ENCODE measurements at regions not wholly inside any gene's neighbourhood (a gene's known extent, or its start where the extent isn't known, plus 50 kb on each side); places are given as distances from the start of the nearest gene placed in this dataset.

DNA sequence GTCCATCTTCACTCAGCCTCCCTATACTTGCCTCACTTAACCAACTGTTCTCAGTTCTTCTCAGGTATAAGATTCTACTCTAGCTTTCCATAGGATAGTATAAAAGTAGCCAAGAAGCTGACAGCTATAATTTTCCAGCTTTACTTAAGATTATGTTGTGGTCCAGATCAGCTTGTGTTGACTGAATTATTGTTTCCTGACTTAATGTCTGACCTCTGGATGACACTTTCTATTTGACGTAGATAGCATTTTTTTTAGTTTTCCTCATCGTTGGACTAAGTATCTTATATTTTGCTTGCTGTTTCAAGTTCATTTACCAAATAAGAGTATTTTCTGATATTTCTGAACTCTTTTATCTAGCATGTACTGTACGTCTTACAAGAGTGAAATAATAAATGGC lies 1272.5 kb upstream of the CDH2 start:
- DNase-seq (ENCODE audit: insufficient read length, low spot score) (no peak), FAIRE-seq (peak; percentile 94)

DNA sequence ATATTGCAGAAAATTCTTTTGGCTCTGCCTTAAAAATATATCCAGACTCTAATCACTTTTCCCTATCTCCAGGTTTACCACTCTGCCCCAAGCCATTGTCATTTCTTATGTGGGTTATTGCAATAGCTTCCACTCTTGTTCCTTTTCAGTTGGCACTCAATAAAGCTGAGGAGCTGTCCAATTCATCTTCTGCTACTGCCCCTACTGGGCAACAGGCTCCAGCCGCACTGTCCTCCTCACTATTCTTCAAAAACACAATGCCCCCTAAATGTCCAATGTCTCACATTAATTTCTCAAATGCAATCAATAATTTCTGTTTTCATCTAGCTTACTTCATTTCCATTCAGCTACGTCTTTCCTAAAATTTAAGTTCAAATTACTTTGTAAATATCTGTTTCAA lies 1262.5 kb upstream of the CDH2 start:
- no peak for FAIRE-seq
- DNase-seq (ENCODE audit: insufficient read length, low spot score): no peak
- TF ChIP-seq CTCF (IDR thresholded peaks at IDR 0.05; ENCODE audit: insufficient read depth, missing control alignments): no peak

More for the DNA sequence above, 1272.5 kb upstream of the CDH2 start:
- no peak for TF ChIP-seq CTCF (IDR thresholded peaks at IDR 0.05; ENCODE audit: insufficient read depth, missing control alignments)

DNA sequence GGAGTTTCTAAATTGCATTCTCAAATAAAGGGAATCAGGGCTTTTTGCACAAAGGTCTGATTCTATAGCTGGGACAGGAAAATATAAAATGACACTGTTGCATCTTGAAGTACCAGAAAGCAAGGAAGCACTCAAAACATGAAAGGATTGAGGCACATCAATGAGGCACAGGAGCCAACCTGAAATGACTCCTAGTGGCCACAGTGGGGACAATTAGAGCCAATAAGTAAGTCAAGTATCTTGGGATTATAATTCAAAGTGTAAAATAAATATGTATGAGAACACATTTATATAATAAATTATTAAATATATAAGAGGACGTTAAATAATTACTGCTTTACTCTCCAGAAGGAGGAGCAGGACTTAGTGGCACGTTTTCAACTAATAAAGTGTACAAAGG lies 1259.5 kb upstream of the CDH2 start:
- no peak for TF ChIP-seq CTCF (IDR thresholded peaks at IDR 0.05; ENCODE audit: insufficient read depth, missing control alignments)
- FAIRE-seq: no peak
- DNase-seq (ENCODE audit: insufficient read length, low spot score): no peak

- no peak for TF ChIP-seq CTCF (IDR thresholded peaks at IDR 0.05; ENCODE audit: insufficient read depth, missing control alignments)
- FAIRE-seq (no peak), DNase-seq (ENCODE audit: insufficient read length, low spot score) (no peak)
These were observed 1257.7 kb upstream of the CDH2 start for GRCh38 chr18:29434650-29435049.

DNA sequence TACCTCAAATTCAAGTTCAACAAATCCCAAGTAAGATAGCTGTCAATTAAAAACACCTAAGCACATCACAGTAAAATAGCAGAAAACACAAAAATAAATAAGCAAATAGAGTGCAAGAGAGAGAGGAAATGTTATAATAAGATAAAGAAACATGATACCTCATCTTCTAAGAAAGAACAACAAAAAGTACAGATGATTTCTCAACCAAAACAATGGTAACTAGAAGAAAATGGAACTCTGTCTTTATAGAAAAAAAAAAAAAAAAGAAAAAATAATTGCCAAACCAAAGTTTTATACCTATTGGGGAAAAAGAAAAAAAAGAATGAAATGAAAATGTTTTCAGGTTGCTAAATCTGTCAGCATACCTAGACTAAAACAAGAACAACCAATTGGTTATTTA lies 1253.5 kb upstream of the CDH2 start:
- no peak for TF ChIP-seq CTCF (IDR thresholded peaks at IDR 0.05; ENCODE audit: insufficient read depth, missing control alignments)
- no peak for DNase-seq (ENCODE audit: insufficient read length, low spot score)
- peak; percentile 67 for FAIRE-seq

DNA sequence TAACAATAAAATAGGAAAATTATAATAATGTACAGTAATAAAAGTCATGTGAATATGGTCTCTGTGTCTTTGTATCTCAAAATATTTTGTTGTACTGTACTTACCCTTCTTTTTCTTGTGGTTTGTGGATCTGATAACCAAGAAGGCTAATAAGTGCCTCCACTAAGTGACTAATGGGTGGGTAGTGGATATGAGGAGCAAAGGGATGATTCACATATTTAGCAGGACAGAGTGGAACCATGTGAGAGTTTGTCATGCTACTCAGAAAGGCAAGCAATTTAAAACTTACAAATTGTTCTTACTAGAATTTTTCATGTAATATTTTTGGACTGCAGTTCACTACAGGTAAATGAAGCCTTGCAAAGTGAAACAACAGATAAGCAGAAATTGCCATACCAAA lies 1241.2 kb upstream of the CDH2 start:
- no peak for DNase-seq (ENCODE audit: insufficient read length, low spot score)
- TF ChIP-seq CTCF (IDR thresholded peaks at IDR 0.05; ENCODE audit: insufficient read depth, missing control alignments): no peak
- FAIRE-seq: no peak

DNA sequence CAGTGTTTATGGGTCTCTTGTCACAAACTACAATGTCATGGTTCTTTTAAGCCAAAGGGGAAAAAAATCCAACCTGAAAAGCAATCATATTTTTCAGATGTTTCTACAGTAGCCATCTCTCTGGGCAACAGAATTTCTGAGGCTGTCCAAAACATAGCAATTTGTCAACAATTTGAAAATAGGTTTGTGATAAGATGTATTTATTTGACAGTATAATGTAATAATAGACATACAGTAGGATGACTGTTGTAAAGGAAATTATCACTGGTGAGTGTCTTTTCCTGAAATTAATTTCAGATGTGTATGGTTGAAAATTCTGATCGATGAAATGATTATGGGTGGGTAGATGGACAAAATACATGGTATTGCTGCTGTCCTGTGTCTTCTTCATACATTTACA lies 1230.1 kb upstream of the CDH2 start:
- TF ChIP-seq CTCF (IDR thresholded peaks at IDR 0.05; ENCODE audit: insufficient read depth, missing control alignments): no peak
- peak; percentile 21 for FAIRE-seq

More for the DNA sequence above, 1230.1 kb upstream of the CDH2 start:
- no peak for DNase-seq (ENCODE audit: insufficient read length, low spot score)

Data from D721Med (cell line).